ENCODE measurements at regions not wholly inside any gene's neighbourhood (a gene's known extent, or its start where the extent isn't known, plus 50 kb on each side); places are given as distances from the start of the nearest gene placed in this dataset.
"Not testable (repeated sequence)": the region's sequence is repeated elsewhere in the genome, so short reads cannot be mapped to it uniquely, and the experiment has no call there.

GRCh38 chr4:27985522-27985921 is 1124.9 kb downstream of the STIM2 start:
- no peak for DNase-seq

GRCh38 chr4:27986476-27986875 is 1125.8 kb downstream of the STIM2 start:
- DNase-seq = no peak

GRCh38 chr4:28001698-28002097 is 1141.1 kb downstream of the STIM2 start:
- no peak for DNase-seq

GRCh38 chr4:28004520-28004919 is 1143.9 kb downstream of the STIM2 start:
- no peak for DNase-seq

GRCh38 chr4:28006021-28006420 is 1145.4 kb downstream of the STIM2 start:
- no peak for DNase-seq

- DNase-seq = no peak
These were observed 1147.1 kb downstream of the STIM2 start for GRCh38 chr4:28007693-28008092.

- DNase-seq = no peak
These were observed 1148.9 kb downstream of the STIM2 start for GRCh38 chr4:28009541-28009940.

- DNase-seq = no peak
These were observed 1150.1 kb downstream of the STIM2 start for GRCh38 chr4:28010577-28011240.

- no peak for DNase-seq
These were observed 1153.8 kb downstream of the STIM2 start for GRCh38 chr4:28014469-28014868.

GRCh38 chr4:28015996-28016395 is 1155.4 kb downstream of the STIM2 start:
- DNase-seq = no peak

GRCh38 chr4:28038253-28038652 is 1177.6 kb downstream of the STIM2 start:
- not testable (repeated sequence) for DNase-seq

- DNase-seq = no peak
These were observed 1201.9 kb downstream of the STIM2 start for GRCh38 chr4:28062562-28062961.

GRCh38 chr4:28073860-28074555 is 1213.4 kb downstream of the STIM2 start:
- no peak for DNase-seq

- DNase-seq = no peak
These were observed 1214.8 kb downstream of the STIM2 start for GRCh38 chr4:28075401-28075956.

- DNase-seq = not testable (repeated sequence)
These were observed 1216.6 kb downstream of the STIM2 start for GRCh38 chr4:28077203-28077602.

GRCh38 chr4:28082686-28083390 is 1222.2 kb downstream of the STIM2 start:
- DNase-seq = no peak

GRCh38 chr4:28092610-28093009 is 1232.0 kb downstream of the STIM2 start:
- no peak for DNase-seq

GRCh38 chr4:28093071-28093470 is 1232.4 kb downstream of the STIM2 start:
- no peak for DNase-seq

- no peak for DNase-seq
These were observed 1240.9 kb downstream of the STIM2 start for GRCh38 chr4:28101583-28101982.

GRCh38 chr4:28105271-28105859 is 1244.7 kb downstream of the STIM2 start:
- DNase-seq = no peak

- no peak for DNase-seq
These were observed 1245.5 kb downstream of the STIM2 start for GRCh38 chr4:28106155-28106554.

- DNase-seq = no peak
These were observed 1249.2 kb downstream of the STIM2 start for GRCh38 chr4:28109801-28110200.

GRCh38 chr4:28112691-28113335 is 1252.2 kb downstream of the STIM2 start:
- DNase-seq = not testable (repeated sequence)
